Neuronal stem cell (in vitro differentiated cells): ENCODE measurements at regions not wholly inside any gene's neighbourhood (a gene's known extent, or its start where the extent isn't known, plus 50 kb on each side); places are given as distances from the start of the nearest gene placed in this dataset.

Experiments
- DNase-seq: peaks from one replicate; pipeline ENCODE4 v3.0.0-alpha.2; 2013; ENCODE audit warnings: low spot score
- H2AFZ ChIP-seq: one replicate; pipeline ENCODE4 v1.6.1; 2013; ENCODE audit warnings: mild to moderate bottlenecking, low read length, inconsistent platforms
- H2AK5ac ChIP-seq: 2 replicates; pipeline ENCODE4 v1.6.1; 2013; ENCODE audit warnings: low read depth, mild to moderate bottlenecking, inconsistent platforms, low read length, moderate library complexity, mixed read lengths
- H2BK120ac ChIP-seq: 2 replicates; pipeline ENCODE4 v1.6.1; 2013; ENCODE audit warnings: low read depth, mild to moderate bottlenecking, inconsistent platforms, low read length, moderate library complexity, mixed read lengths
- H2BK12ac ChIP-seq: one replicate; pipeline ENCODE4 v1.6.1; 2013; ENCODE audit warnings: low read length, inconsistent platforms
- H2BK15ac ChIP-seq: 2 replicates; pipeline ENCODE4 v1.6.1; 2013; ENCODE audit warnings: mild to moderate bottlenecking, low read length, inconsistent platforms, mixed read lengths
- H2BK5ac ChIP-seq: one replicate; pipeline ENCODE4 v1.6.1; 2013; ENCODE audit warnings: inconsistent platforms, mild to moderate bottlenecking, low read length, moderate library complexity
- H3K14ac ChIP-seq: one replicate; pipeline ENCODE4 v1.6.1; 2013; ENCODE audit warnings: low read length, inconsistent platforms
- H3K18ac ChIP-seq: 2 replicates; pipeline ENCODE4 v1.6.1; 2013; ENCODE audit warnings: low read length, inconsistent platforms
- H3K23ac ChIP-seq: 2 replicates; pipeline ENCODE4 v1.6.1; 2013; ENCODE audit warnings: low read depth, mild to moderate bottlenecking, mixed read lengths, low read length, inconsistent platforms; ENCODE audit not compliant: poor library complexity
- H3K27ac ChIP-seq: replicated peaks from 3 replicates; pipeline ENCODE4 v1.5.1; 2013; ENCODE audit warnings: low read length, inconsistent platforms
- H3K27me3 ChIP-seq, 3 experiments: 2 replicates each; pipeline ENCODE4 v1.6.1; 2013; ENCODE audit warnings: low read length in 3 of 3, mild to moderate bottlenecking in 2 of 3, inconsistent platforms in 1 of 3, low read depth in 1 of 3, mixed read lengths in 1 of 3, moderate library complexity in 1 of 3; ENCODE audit not compliant: control insufficient read depth in 3 of 3, insufficient read depth in 3 of 3
- H3K36me3 ChIP-seq, 2 donors: replicated peaks in 1 of 2; 2 replicates each; pipeline ENCODE4 v1.6.1; 2013; ENCODE audit warnings: low read length in 2 of 2; ENCODE audit not compliant: control insufficient read depth in 2 of 2, insufficient read depth in 2 of 2
- H3K4ac ChIP-seq: 2 replicates; pipeline ENCODE4 v1.6.1; 2013; ENCODE audit warnings: inconsistent platforms, mild to moderate bottlenecking, low read length, moderate library complexity
- H3K4me1 ChIP-seq, 2 donors: 1 replicate in 1 of 2; 2 replicates in 1 of 2; pipeline ENCODE4 v1.6.1; 2013; ENCODE audit warnings: low read length in 2 of 2, low read depth in 1 of 2; ENCODE audit not compliant: control insufficient read depth in 2 of 2, insufficient read depth in 1 of 2
- H3K4me2 ChIP-seq: one replicate; pipeline ENCODE4 v1.6.1; 2013; ENCODE audit warnings: mild to moderate bottlenecking, low read length, inconsistent platforms; ENCODE audit not compliant: insufficient read depth, poor library complexity, severe bottlenecking
- H3K4me3 ChIP-seq, 2 donors: 2 replicates each; pipeline ENCODE4 v1.5.1; 2013; ENCODE audit warnings: low read length in 2 of 2, mild to moderate bottlenecking in 2 of 2, inconsistent platforms in 1 of 2, moderate library complexity in 1 of 2
- H3K79me1 ChIP-seq: one replicate; pipeline ENCODE4 v1.6.1; 2013; ENCODE audit warnings: low read depth, mild to moderate bottlenecking, inconsistent platforms, low read length, moderate library complexity
- H3K9ac ChIP-seq: one replicate; pipeline ENCODE4 v1.6.1; 2013; ENCODE audit warnings: mild to moderate bottlenecking, low read depth, low read length, inconsistent platforms; ENCODE audit not compliant: poor library complexity
- H3K9me3 ChIP-seq, 2 donors: replicated peaks in 1 of 2; 2 replicates each; pipeline versions ENCODE3 to v1.6.1; 2013; ENCODE audit warnings: low read length in 2 of 2, mild to moderate bottlenecking in 2 of 2, inconsistent platforms in 1 of 2, low read depth in 1 of 2, mixed read lengths in 1 of 2, moderate library complexity in 1 of 2; ENCODE audit not compliant: control insufficient read depth in 2 of 2, insufficient read depth in 1 of 2
- H4K8ac ChIP-seq: one replicate; pipeline ENCODE4 v1.6.1; 2013; ENCODE audit warnings: low read depth, mild to moderate bottlenecking, inconsistent platforms, low read length, moderate library complexity
- H4K91ac ChIP-seq: one replicate; pipeline ENCODE4 v1.6.1; 2013; ENCODE audit warnings: low read length, low read depth, mild to moderate bottlenecking, inconsistent platforms; ENCODE audit not compliant: poor library complexity
- WGBS, 2 donors: extraction: QIAGEN DNeasy Blood & Tissue Kit; methylation state at CpG; one replicate each; pipeline ENCODE4 v1.1.7; 2013; ENCODE audit warnings: missing lambda C conversion rate in 2 of 2, mixed read lengths in 1 of 2; ENCODE audit not compliant: insufficient read length in 2 of 2, insufficient replicate concordance in 1 of 2; ENCODE audit errors: extremely low coverage in 2 of 2; 5-methylcytosine and 5-hydroxymethylcytosine counted together

GRCh38 chr4:14379183-14379582 lies 623.1 kb upstream of the CPEB2 start:
- WGBS, 2 donors = no CpG with 5 or more reads among the region's 1 CpG
- DNase-seq = no peak
- Histone ChIP-seq H2AK5ac (no peak overlapping the region), H3K4me1 (no peaks in the 10 kb centered on the region), H3K4ac (no peak overlapping the region), H4K91ac (no peak overlapping the region), H3K36me3 (no peaks in the 10 kb centered on the region), H3K9me3 (no peaks in the 10 kb centered on the region), H2BK5ac (no peak overlapping the region), H2AFZ (no peak overlapping the region), H3K14ac (no peak overlapping the region), H3K4me2 (no peak overlapping the region), H3K79me1 (no peaks in the 10 kb centered on the region), H4K8ac (no peak overlapping the region), H3K23ac (no peak overlapping the region), H2BK15ac (no peak overlapping the region), H2BK120ac (no peak overlapping the region), H3K27me3 (no peaks in the 10 kb centered on the region), H3K27ac (no peak overlapping the region), H3K18ac (no peak overlapping the region), H3K4me3 (no peak overlapping the region), H2BK12ac (no peak overlapping the region), H3K9ac (no peak overlapping the region)

DNA sequence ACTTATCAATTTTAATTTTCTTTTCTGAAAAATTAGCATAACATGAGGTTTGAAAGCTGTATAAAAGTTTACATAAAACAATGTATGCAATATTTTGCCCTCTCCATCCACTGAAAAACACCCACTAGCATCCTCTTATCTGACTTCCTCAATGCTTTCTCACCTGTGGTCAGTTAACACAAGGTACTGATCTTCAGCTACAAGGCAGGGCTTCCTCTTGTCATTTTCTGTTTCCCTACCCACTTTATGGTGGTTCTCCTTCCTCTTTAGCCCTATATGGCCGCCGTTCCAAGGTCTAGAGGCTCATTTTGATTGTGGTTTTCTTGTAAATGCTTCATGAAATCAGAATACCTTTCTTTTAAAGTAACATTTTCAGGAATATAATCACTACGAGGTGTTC lies 618.6 kb upstream of the CPEB2 start:
- Histone ChIP-seq H3K27ac (no peak overlapping the region), H2AFZ (no peak overlapping the region), H3K4me1 (no peaks in the 10 kb centered on the region), H2AK5ac (no peak overlapping the region), H3K9me3 (no peaks in the 10 kb centered on the region), H3K4ac (no peak overlapping the region), H3K9ac (no peak overlapping the region), H3K4me3 (no peak overlapping the region), H2BK15ac (no peak overlapping the region), H3K79me1 (no peaks in the 10 kb centered on the region), H2BK12ac (no peak overlapping the region), H2BK5ac (no peak overlapping the region), H3K36me3 (no peaks in the 10 kb centered on the region), H3K18ac (no peak overlapping the region), H4K91ac (no peak overlapping the region), H3K27me3 (no peaks in the 10 kb centered on the region), H3K23ac (no peak overlapping the region), H4K8ac (no peak overlapping the region), H3K4me2 (no peak overlapping the region), H3K14ac (no peak overlapping the region), H2BK120ac (no peak overlapping the region)
- DNase-seq = no peak
- WGBS, 2 donors = no CpG with 5 or more reads among the region's 3 CpGs

GRCh38 chr4:14384824-14385223 lies 617.5 kb upstream of the CPEB2 start:
- no peak overlapping the region for H4K8ac ChIP-seq
- no peaks in the 10 kb centered on the region for H3K27me3 ChIP-seq
- no peak overlapping the region for H2BK15ac ChIP-seq
- no peak overlapping the region for H3K4me3 ChIP-seq
- H3K9me3 ChIP-seq = no peaks in the 10 kb centered on the region
- H3K18ac ChIP-seq = no peak overlapping the region
- no peak overlapping the region for H2BK120ac ChIP-seq
- H3K4ac ChIP-seq = no peak overlapping the region
- no peak overlapping the region for H2AK5ac ChIP-seq
- no peaks in the 10 kb centered on the region for H3K4me1 ChIP-seq
- H2AFZ ChIP-seq = no peak overlapping the region
- no CpG with 5 or more reads among the region's 1 CpG for WGBS, 2 donors
- DNase-seq = no peak
- no peak overlapping the region for H2BK12ac ChIP-seq
- no peak overlapping the region for H3K14ac ChIP-seq
- H3K27ac ChIP-seq = no peak overlapping the region
- H3K4me2 ChIP-seq = no peak overlapping the region
- H2BK5ac ChIP-seq = no peak overlapping the region
- no peaks in the 10 kb centered on the region for H3K36me3 ChIP-seq
- H3K23ac ChIP-seq = no peak overlapping the region
- no peak overlapping the region for H4K91ac ChIP-seq
- H3K79me1 ChIP-seq = no peaks in the 10 kb centered on the region
- no peak overlapping the region for H3K9ac ChIP-seq

GRCh38 chr4:14386196-14386595 lies 616.1 kb upstream of the CPEB2 start:
- H3K36me3 ChIP-seq = no peaks in the 10 kb centered on the region
- no peaks in the 10 kb centered on the region for H3K9me3 ChIP-seq
- no peak overlapping the region for H3K27ac ChIP-seq
- H3K79me1 ChIP-seq = no peaks in the 10 kb centered on the region
- no peak overlapping the region for H2BK120ac ChIP-seq
- WGBS, 2 donors = no CpG with 5 or more reads among the region's 3 CpGs
- H3K27me3 ChIP-seq = no peaks in the 10 kb centered on the region
- no peak overlapping the region for H2AFZ ChIP-seq
- no peak overlapping the region for H4K8ac ChIP-seq
- no peak overlapping the region for H3K18ac ChIP-seq
- no peak overlapping the region for H4K91ac ChIP-seq
- H3K4me3 ChIP-seq = no peak overlapping the region
- no peak overlapping the region for H3K4ac ChIP-seq
- no peak overlapping the region for H3K9ac ChIP-seq
- no peak for DNase-seq
- no peak overlapping the region for H2AK5ac ChIP-seq
- H3K4me2 ChIP-seq = no peak overlapping the region
- no peak overlapping the region for H2BK12ac ChIP-seq
- H3K23ac ChIP-seq = no peak overlapping the region
- no peaks in the 10 kb centered on the region for H3K4me1 ChIP-seq
- no peak overlapping the region for H3K14ac ChIP-seq
- H2BK5ac ChIP-seq = no peak overlapping the region
- no peak overlapping the region for H2BK15ac ChIP-seq
